CD4-positive, alpha-beta T cell (primary cell): ENCODE measurements at regions not wholly inside any gene's neighbourhood (a gene's known extent, or its start where the extent isn't known, plus 50 kb on each side); places are given as distances from the start of the nearest gene placed in this dataset.

Source experiments
- ATAC-seq: fragments of 200-7000 bp; cut with Tn5 transposase; one replicate; pipeline ENCODE4 v1.10.0; 2022; ENCODE audit warnings: mild to moderate bottlenecking; ENCODE audit not compliant: poor library complexity
- CTCF ChIA-PET: fragments of 350-600 bp; sonication (Branson Sonifier 250); formaldehyde crosslinking; loops from one replicate; lab custom pipeline; 2021; ENCODE audit warnings: antibody characterized with exemption, inconsistent platforms; lab: Charles Lee
- POLR2A ChIA-PET: fragments of 350-600 bp; sonication (Branson Sonifier 250); formaldehyde crosslinking; loops from one replicate; lab custom pipeline; 2021; ENCODE audit warnings: antibody characterized with exemption, inconsistent platforms; lab: Charles Lee
- DNase-seq, 14 experiments: peaks; one replicate each; pipeline ENCODE4 v3.0.0-alpha.2; 2013 to 2020; ENCODE audit warnings: mixed read lengths in 2 of 14
- H3K27ac ChIP-seq, 2 donors: one replicate each; pipeline versions ENCODE4 v1.5.1 to v1.7.0; 2013; ENCODE audit warnings: low read length in 2 of 2, low read depth in 1 of 2, mild to moderate bottlenecking in 1 of 2
- H3K27me3 ChIP-seq, 2 experiments: 1 replicate in 1 of 2; 2 replicates in 1 of 2; pipeline versions ENCODE4 v1.6.1 to v1.7.0; 2013; ENCODE audit warnings: low read length in 2 of 2, control low read depth in 1 of 2, mild to moderate bottlenecking in 1 of 2, moderate library complexity in 1 of 2; ENCODE audit not compliant: insufficient read depth in 2 of 2, control insufficient read depth in 1 of 2
- H3K36me3 ChIP-seq: one replicate; pipeline ENCODE4 v1.6.1; 2013; ENCODE audit warnings: low read length, control low read depth; ENCODE audit not compliant: insufficient read depth
- H3K4me1 ChIP-seq: one replicate; pipeline ENCODE4 v1.6.1; 2013; ENCODE audit warnings: low read length, control low read depth; ENCODE audit not compliant: insufficient read depth
- H3K4me3 ChIP-seq: one replicate; pipeline ENCODE4 v1.5.1; 2013; ENCODE audit warnings: mild to moderate bottlenecking, low read length, moderate library complexity
- H3K9me3 ChIP-seq, 2 experiments: 1 replicate in 1 of 2; 2 replicates in 1 of 2; pipeline versions ENCODE4 v1.6.1 to v1.7.0; 2013; ENCODE audit warnings: low read length in 2 of 2, mild to moderate bottlenecking in 2 of 2, control low read depth in 1 of 2, moderate library complexity in 1 of 2; ENCODE audit not compliant: control insufficient read depth in 1 of 2, insufficient read depth in 1 of 2
- H3K27ac Mint-ChIP-seq: one replicate; pipeline ENCODE4 v1.8.0; 2020; ENCODE audit warnings: mixed read lengths
- H3K27me3 Mint-ChIP-seq: one replicate; pipeline ENCODE4 v1.8.0; 2021; ENCODE audit warnings: mixed read lengths
- H3K36me3 Mint-ChIP-seq: one replicate; pipeline ENCODE4 v1.8.0; 2021; ENCODE audit warnings: low read depth, mixed read lengths
- H3K4me1 Mint-ChIP-seq: one replicate; pipeline ENCODE4 v1.8.0; 2021; ENCODE audit warnings: low read depth, mixed read lengths
- H3K4me3 Mint-ChIP-seq: one replicate; pipeline ENCODE4 v1.8.0; 2020; ENCODE audit warnings: mild to moderate bottlenecking, mixed read lengths
- H3K9me3 Mint-ChIP-seq: one replicate; pipeline ENCODE4 v1.8.0; 2020; ENCODE audit warnings: mixed read lengths
- intact Hi-C, 2 experiments: fragments of 100-400 bp; cut with DNase I in 1 of 2; cut with micrococcal nuclease in 1 of 2; formaldehyde crosslinking; loops; one replicate each; pipeline versions ENCODE4 v1.15.1 to v1.9.0; 2023 to 2025; cut with DNase I, micrococcal nuclease
- TF ChIP-seq, protein P1 (sequence below): fragments of 200-600 bp; IDR thresholded peaks from one replicate; pipeline ENCODE4 v1.8.0; 2022; ENCODE audit warnings: antibody characterized with exemption, mild to moderate bottlenecking

DNA sequence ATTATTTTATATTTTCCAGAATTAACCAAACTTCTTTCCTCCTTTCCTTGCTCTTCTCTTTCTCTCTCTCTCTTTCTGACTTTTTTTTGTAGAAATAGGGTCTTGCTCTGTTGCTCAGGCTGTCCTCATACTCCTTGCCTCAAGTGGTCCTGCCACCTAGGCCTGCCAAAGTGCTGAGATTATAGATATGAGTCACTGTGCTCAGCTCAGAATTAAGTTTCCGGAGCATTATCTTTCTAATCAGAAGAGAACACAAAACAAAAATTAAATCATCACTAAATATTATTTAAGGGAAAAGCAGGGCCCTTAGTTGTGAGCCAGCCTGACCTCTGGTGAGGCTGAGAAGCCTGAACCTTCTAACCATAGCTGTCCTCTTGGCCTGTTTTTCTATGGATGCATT is 168.2 kb downstream of the SOX2 start:
- DNase-seq = no peak
- Mint-ChIP-seq H3K4me1 (no peaks in the 10 kb centered on the region), H3K36me3 (no peaks in the 10 kb centered on the region), H3K27me3 (no peaks in the 10 kb centered on the region), H3K4me3 (no peak overlapping the region), H3K27ac (no peak overlapping the region), H3K9me3 (no peaks in the 10 kb centered on the region)
- TF ChIP-seq, protein P1, sequence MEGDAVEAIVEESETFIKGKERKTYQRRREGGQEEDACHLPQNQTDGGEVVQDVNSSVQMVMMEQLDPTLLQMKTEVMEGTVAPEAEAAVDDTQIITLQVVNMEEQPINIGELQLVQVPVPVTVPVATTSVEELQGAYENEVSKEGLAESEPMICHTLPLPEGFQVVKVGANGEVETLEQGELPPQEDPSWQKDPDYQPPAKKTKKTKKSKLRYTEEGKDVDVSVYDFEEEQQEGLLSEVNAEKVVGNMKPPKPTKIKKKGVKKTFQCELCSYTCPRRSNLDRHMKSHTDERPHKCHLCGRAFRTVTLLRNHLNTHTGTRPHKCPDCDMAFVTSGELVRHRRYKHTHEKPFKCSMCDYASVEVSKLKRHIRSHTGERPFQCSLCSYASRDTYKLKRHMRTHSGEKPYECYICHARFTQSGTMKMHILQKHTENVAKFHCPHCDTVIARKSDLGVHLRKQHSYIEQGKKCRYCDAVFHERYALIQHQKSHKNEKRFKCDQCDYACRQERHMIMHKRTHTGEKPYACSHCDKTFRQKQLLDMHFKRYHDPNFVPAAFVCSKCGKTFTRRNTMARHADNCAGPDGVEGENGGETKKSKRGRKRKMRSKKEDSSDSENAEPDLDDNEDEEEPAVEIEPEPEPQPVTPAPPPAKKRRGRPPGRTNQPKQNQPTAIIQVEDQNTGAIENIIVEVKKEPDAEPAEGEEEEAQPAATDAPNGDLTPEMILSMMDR = no peak
- H3K4me1 ChIP-seq = no peaks in the 10 kb centered on the region
- ChIA-PET POLR2A (no interaction called here), CTCF (no interaction called here)
- H3K27ac ChIP-seq = no peak overlapping the region
- no peaks in the 10 kb centered on the region for H3K9me3 ChIP-seq
- intact Hi-C loops = no loop called here
- no peaks in the 10 kb centered on the region for H3K36me3 ChIP-seq
- peaks cover 0 to 3% of the 10 kb centered on the region in 2 experiments for H3K27me3 ChIP-seq
- no peak overlapping the region for H3K4me3 ChIP-seq
- no peak for ATAC-seq

DNA sequence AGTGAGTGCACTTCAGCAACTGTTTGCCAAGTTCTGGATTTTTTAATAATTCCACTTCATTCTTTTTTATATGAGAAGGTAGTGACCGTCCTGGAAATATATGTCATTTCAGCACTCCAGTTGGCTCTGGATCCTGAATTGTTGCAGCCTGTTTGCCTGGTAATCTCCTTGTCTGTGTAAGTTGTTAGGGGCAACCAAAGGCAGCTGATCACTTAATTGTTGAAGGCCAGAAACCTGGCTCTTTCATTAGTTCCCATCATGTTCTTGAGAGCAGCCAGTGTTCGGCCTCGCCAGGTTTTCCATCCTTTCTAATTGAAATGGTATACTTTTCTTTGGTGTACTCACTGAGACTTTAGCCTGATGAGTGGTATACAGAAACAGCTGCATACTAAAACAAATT is 168.6 kb downstream of the SOX2 start:
- no peak overlapping the region for H3K27ac ChIP-seq
- ATAC-seq = no peak
- Mint-ChIP-seq H3K36me3 (no peaks in the 10 kb centered on the region), H3K4me1 (no peaks in the 10 kb centered on the region), H3K27ac (no peak overlapping the region), H3K9me3 (no peaks in the 10 kb centered on the region), H3K4me3 (no peak overlapping the region), H3K27me3 (no peaks in the 10 kb centered on the region)
- ChIA-PET CTCF (no interaction called here), POLR2A (no interaction called here)
- no peaks in the 10 kb centered on the region for H3K4me1 ChIP-seq
- no peaks in the 10 kb centered on the region for H3K36me3 ChIP-seq
- no peak overlapping the region for H3K4me3 ChIP-seq
- no peak for DNase-seq
- no peaks in the 10 kb centered on the region for H3K9me3 ChIP-seq
- H3K27me3 ChIP-seq = peaks cover 0 to 3% of the 10 kb centered on the region in 2 experiments
- TF ChIP-seq, protein P1 = no peak
- intact Hi-C loops = no loop called here

DNA sequence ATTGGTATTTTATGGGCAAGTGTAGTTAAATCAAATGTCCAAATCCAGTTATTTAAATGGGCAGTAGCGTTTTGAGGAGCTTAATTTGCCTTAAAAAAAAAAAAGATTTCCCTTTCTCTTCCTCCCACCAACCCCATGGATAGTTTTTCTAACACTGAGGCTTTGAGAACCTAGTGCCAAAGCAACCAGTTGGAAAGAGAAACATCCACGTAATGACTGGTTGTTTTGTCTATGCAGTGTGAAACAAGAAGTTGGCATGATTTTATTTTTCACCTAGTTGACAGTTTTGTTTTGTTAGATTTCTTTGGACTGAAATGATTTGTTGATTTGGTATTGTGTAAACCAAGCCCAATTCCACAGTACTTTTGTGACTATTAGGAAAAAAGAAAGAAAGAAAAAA is 170.0 kb downstream of the SOX2 start:
- no peaks in the 10 kb centered on the region for H3K4me1 Mint-ChIP-seq
- H3K27me3 Mint-ChIP-seq = no peaks in the 10 kb centered on the region
- POLR2A ChIA-PET = no interaction called here
- CTCF ChIA-PET = no interaction called here
- H3K4me3 Mint-ChIP-seq = no peak overlapping the region
- ATAC-seq (no peak), DNase-seq (no peak)
- Histone ChIP-seq H3K4me1 (no peaks in the 10 kb centered on the region), H3K27ac (no peak overlapping the region), H3K9me3 (no peaks in the 10 kb centered on the region), H3K4me3 (no peak overlapping the region), H3K36me3 (no peaks in the 10 kb centered on the region), H3K27me3 (peaks cover 0 to 3% of the 10 kb centered on the region in 2 experiments)
- TF ChIP-seq, protein P1 = no peak
- no peaks in the 10 kb centered on the region for H3K9me3 Mint-ChIP-seq
- intact Hi-C loops = no loop called here
- no peak overlapping the region for H3K27ac Mint-ChIP-seq
- no peaks in the 10 kb centered on the region for H3K36me3 Mint-ChIP-seq
